ENCODE measurements at regions not wholly inside any gene's neighbourhood (a gene's known extent, or its start where the extent isn't known, plus 50 kb on each side); places are given as distances from the start of the nearest gene placed in this dataset.

- TF ChIP-seq TAF1 (IDR thresholded peaks at IDR 0.05; ENCODE audit: low read depth, low read length) (no peak), CHD1 (IDR thresholded peaks at IDR 0.05; ENCODE audit: low read depth, low read length) (no peak)
These were observed 204.5 kb downstream of the ACKR3 start (continued) for GRCh38 chr2:236774171-236774570.

Data from H1 (cell line).